ENCODE measurements at regions not wholly inside any gene's neighbourhood (a gene's known extent, or its start where the extent isn't known, plus 50 kb on each side); places are given as distances from the start of the nearest gene placed in this dataset.

DNA sequence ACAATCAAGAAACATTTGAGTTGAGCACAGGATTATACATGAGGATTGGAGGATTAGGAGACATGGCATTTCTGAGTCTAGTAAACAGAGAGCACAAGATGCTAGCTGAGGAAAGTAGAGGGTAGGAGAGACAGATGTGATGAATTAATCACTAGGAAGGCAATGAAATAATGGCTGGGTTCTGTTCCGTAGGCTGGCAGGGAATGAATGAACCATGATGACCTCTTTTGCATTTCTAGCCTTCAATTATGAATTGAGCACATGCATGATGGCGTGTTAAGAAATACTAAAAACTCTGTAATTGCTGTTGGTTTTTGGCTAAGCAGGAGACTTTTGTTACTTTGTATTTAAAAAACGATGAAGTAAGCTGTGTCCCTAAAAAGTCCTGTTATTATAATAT, 420.0 kb upstream of the TLE4 start:
- TF ChIP-seq, protein P1, sequence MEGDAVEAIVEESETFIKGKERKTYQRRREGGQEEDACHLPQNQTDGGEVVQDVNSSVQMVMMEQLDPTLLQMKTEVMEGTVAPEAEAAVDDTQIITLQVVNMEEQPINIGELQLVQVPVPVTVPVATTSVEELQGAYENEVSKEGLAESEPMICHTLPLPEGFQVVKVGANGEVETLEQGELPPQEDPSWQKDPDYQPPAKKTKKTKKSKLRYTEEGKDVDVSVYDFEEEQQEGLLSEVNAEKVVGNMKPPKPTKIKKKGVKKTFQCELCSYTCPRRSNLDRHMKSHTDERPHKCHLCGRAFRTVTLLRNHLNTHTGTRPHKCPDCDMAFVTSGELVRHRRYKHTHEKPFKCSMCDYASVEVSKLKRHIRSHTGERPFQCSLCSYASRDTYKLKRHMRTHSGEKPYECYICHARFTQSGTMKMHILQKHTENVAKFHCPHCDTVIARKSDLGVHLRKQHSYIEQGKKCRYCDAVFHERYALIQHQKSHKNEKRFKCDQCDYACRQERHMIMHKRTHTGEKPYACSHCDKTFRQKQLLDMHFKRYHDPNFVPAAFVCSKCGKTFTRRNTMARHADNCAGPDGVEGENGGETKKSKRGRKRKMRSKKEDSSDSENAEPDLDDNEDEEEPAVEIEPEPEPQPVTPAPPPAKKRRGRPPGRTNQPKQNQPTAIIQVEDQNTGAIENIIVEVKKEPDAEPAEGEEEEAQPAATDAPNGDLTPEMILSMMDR (IDR thresholded peaks at IDR 0.05; ENCODE audit: low read length): no peak
- no peak for TF ChIP-seq EZH2phosphoT487 (IDR thresholded peaks at IDR 0.05; ENCODE audit: low read length)
